NCI-H748 (cell line): ENCODE measurements at regions not wholly inside any gene's neighbourhood (a gene's known extent, or its start where the extent isn't known, plus 50 kb on each side); places are given as distances from the start of the nearest gene placed in this dataset.

ENCODE experiments used
- DNase-seq: peaks from one replicate; lab custom pipeline; 2025; ENCODE audit not compliant: unreplicated experiment; lab: John Stamatoyannopoulos, UW

GRCh38 chr3:137201066-137201465 is 243.3 kb downstream of the IL20RB start:
- DNase-seq: no peak

GRCh38 chr3:137202941-137203340 is 245.2 kb downstream of the IL20RB start:
- no peak for DNase-seq

DNA sequence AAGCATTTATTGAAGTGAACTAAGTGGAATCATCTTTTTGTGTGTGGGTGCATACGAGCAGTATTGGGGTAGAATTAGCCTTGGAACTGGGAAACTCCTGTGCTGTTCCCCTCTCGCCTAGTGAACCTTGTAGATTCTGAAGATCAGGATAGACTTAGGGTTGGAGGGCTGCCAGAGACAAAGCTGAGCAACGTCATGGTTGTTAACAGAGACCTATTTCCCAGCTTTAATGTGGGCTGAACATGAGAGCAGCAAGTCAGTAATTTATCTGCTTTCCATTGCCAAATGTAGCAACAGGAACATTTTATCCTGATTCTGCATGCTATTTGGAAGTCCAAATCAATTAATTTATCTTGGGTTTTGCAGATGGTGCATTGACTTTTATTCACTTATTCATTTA is 246.6 kb downstream of the IL20RB start:
- DNase-seq: no peak

DNA sequence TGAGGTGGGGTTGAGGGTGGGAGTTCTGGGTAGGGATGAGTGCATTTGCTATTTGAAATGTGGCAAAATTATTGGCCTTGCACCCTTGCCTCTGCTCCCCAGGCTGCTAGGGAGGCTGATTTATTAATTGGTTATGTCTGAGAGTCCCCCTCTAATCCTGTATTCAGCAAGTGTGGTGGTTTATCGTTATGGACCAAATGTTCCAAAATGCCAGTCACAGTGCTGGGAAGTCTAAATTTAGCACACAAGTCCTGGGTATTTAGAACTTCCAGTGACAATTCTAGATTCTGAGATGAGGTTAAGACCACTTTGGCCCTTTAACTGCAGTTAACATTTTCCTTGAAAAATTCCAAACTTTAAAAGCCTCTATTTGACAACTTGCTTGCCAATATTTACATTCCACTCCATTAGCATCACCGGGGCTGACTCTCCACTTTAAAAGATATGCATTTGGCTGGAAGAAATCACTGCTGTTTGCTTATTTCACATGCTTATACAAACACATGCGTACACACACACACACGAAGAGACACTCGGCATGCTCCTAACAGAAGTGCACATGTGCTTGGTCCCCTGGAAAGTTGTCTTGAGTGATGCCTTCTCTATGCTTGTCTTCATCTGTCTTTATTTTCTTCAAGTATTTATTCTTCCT is 247.7 kb downstream of the IL20RB start:
- DNase-seq: no peak

GRCh38 chr3:137207616-137208015 is 249.8 kb downstream of the IL20RB start:
- no peak for DNase-seq

- DNase-seq: no peak
Observed at GRCh38 chr3:137217733-137218132, 259.9 kb downstream of the IL20RB start.

- DNase-seq: no peak
Observed at GRCh38 chr3:137219801-137220445, 262.1 kb downstream of the IL20RB start.

GRCh38 chr3:137222736-137223225 is 265.0 kb downstream of the IL20RB start:
- DNase-seq: peak; percentile 20

GRCh38 chr3:137224464-137224863 is 266.7 kb downstream of the IL20RB start:
- no peak for DNase-seq

DNA sequence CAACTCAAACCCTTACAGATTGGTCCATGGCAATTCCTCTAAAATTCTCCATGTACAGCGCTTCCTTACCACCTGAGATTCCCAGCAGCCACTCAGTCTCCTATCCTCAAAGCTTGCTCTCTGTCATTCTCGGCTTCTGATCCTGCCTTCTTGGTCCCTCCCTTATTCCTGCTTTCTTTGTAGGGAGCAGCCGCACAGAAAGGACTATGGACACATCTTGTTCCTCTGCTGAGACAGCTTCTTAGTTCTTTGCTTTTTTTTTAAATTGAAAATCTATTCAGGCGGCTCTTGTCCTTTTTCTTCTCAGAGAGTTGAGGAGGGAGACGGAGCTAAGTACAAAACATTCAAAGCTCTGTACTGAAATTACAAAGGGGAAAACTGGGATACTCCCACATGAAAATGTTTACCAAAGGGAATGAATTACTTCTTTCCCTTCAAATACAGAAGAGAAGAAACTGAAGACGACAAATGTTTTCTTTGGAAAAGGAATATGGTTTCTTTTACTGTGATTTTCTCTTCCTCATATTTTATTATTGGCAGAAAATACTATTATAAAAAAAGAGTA is 285.1 kb downstream of the IL20RB start:
- no peak for DNase-seq

DNA sequence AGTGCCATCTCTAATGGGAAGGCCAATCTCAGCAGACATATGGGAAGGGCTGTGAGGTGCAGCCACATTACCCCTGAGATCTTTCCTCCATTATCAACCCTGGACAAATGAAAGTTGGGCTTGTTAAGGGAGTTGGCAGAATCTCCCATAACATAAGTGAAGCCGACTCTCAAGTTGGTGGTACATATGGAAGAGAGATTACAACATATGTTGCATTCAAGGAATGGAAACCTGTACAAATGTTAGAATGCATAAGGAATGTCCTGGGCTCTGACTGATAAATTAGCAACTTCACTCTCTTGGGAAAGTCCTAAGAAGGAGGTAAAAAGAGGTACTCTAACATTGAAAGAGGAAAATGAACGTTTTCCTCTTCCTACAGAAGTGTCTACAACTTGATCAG is 288.7 kb downstream of the IL20RB start:
- no peak for DNase-seq

DNA sequence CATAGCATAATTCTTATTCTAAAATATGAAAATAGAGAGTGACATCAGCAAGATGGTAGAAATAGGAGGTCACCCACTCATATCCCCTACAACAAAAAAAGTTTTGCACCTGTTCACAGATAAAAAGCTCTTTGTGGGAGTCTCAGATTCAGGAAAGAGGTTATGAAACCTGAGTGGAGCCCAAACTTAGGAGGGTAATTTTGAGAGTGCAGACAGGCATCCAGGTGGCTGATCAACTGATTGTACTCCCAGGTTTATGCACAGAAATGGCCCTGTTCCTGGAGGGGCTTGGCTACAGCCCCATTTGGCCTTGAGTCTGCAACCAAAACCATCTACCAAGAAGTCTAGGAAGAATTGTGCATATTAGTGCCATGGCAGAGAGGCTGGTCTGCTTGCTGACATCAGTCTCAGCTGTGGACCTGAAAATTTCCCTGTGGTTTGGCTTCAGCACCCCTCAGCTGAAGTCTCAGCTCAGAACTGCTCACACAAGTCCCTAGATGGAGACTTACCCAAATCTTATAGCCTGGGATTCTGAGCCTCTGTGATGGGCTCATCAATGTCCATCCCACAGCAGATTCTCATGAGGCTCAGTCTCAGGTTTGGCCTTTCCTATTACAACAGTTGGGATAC is 291.6 kb downstream of the IL20RB start:
- no peak for DNase-seq

DNA sequence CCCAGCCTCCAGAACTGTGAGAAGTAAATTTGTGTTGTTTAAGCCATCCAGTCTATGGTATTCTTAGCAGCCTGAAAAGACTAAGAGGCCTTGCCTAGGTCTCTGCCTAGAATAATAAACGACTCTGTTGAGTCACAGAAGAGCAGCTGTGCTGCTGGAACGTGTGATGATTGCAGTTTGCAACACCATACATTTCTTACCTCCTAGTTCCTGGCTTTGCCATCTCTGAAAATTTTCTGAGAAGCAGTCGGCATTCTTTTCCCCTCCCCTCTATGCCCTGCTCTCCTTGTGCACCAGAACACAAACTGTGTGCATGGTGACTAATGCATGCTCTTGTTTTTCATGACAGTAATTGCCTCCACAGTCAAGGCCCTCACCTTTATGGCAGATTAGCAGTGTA is 301.3 kb downstream of the IL20RB start:
- DNase-seq: no peak

- DNase-seq: no peak
Observed at GRCh38 chr3:137259701-137260100, 301.9 kb downstream of the IL20RB start.

GRCh38 chr3:137264071-137264820 is 306.5 kb downstream of the IL20RB start:
- DNase-seq: peak; percentile 24

DNA sequence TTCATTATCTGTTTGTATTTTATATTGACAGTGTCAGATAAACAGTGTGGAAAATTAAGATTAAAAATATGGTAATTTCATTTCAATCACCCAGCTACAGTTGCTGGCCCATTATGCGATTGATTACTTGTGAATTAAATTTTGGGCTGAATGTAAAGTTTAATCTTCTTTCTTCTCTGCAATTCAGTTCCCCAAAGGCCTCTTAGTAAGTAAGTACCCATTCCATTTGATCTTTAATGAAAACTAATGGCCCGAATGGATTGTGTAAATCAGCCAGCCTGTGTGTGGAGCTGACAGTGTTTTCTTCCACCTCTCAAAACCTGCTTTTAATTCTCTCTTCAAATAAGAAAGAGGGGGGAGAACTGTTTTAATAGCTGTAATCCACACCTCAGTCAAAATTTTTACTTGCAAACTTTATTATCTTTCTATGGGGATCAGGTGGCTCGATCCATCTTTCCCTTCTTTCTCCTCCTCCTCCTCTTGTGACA is 307.1 kb downstream of the IL20RB start:
- DNase-seq: no peak

- DNase-seq: no peak
Observed at GRCh38 chr3:137282871-137283270, 325.1 kb downstream of the IL20RB start.

DNA sequence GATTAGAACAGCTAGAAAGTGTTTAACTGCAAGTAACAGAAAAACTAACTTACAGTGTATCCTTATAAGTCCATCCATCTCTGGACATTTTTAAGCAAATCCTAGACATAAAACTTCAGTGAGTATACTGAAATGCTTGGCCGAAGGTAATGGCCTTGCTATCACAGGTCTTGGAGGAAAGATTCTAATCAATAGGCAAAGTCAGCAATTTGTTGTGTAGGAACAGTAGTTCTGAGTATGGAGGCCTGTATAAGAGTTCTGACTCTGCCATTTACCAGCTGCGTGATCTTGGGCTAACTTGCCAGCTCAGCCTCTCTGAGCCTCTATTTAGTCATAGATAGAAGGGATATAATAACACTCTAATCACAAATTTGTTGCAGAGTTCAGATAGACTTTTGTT is 328.1 kb downstream of the IL20RB start:
- no peak for DNase-seq

GRCh38 chr3:137293086-137293485 is 335.3 kb downstream of the IL20RB start:
- no peak for DNase-seq

DNA sequence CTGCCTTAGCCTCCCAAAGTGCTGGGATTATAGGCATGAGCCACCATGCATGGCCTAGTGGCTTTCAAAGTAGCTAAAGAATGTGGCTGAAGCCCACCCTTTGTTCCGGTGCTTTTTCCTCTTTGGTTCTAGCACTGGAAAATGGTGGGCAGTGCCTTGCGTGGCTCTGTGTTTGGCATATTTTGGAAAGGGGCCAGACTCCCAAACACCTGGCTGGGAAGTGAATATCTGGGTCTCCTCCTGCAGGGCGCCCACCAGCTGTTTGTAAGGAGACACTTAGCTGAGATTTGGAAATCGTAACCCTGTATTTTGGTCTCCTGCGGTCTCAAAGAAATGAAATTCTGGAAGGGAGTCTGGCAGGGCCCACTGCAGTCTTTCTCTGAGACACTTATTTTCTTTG is 336.4 kb downstream of the IL20RB start:
- no peak for DNase-seq

- no peak for DNase-seq
Observed at GRCh38 chr3:137294839-137295238, 337.1 kb downstream of the IL20RB start.
